Trophoblast cell (in vitro differentiated cells and primary cell): ENCODE measurements at regions not wholly inside any gene's neighbourhood (a gene's known extent, or its start where the extent isn't known, plus 50 kb on each side); places are given as distances from the start of the nearest gene placed in this dataset.

Source experiments
- DNase-seq, 2 donors: peaks; one replicate each; pipeline ENCODE4 v3.0.0-alpha.2; 2016
- H2AFZ ChIP-seq: 2 replicates; pipeline ENCODE4 v1.6.1; 2013; ENCODE audit warnings: low read length, moderate library complexity, mild to moderate bottlenecking; ENCODE audit not compliant: insufficient read depth, poor library complexity
- H2AK5ac ChIP-seq: 2 replicates; pipeline ENCODE4 v1.6.1; 2013; ENCODE audit warnings: mild to moderate bottlenecking, low read length
- H2BK120ac ChIP-seq: 2 replicates; pipeline ENCODE4 v1.6.1; 2013; ENCODE audit warnings: low read length, mild to moderate bottlenecking, moderate library complexity; ENCODE audit not compliant: insufficient read depth, poor library complexity
- H2BK12ac ChIP-seq: 2 replicates; pipeline ENCODE4 v1.6.1; 2013; ENCODE audit warnings: mild to moderate bottlenecking, low read length, moderate library complexity
- H2BK5ac ChIP-seq: 2 replicates; pipeline ENCODE4 v1.6.1; 2013; ENCODE audit warnings: low read length, low read depth, moderate library complexity, mild to moderate bottlenecking; ENCODE audit not compliant: poor library complexity
- H3K14ac ChIP-seq: 2 replicates; pipeline ENCODE4 v1.6.1; 2013; ENCODE audit warnings: mild to moderate bottlenecking, low read length
- H3K18ac ChIP-seq: 2 replicates; pipeline ENCODE4 v1.6.1; 2013; ENCODE audit warnings: mild to moderate bottlenecking, low read length
- H3K23ac ChIP-seq: 2 replicates; pipeline ENCODE4 v1.6.1; 2013; ENCODE audit warnings: low read length
- H3K27ac ChIP-seq: 2 replicates; pipeline ENCODE4 v1.5.1; 2013; ENCODE audit warnings: low read depth, mild to moderate bottlenecking, inconsistent platforms, low read length, moderate library complexity
- H3K27me3 ChIP-seq: 2 replicates; pipeline ENCODE4 v1.6.1; 2013; ENCODE audit warnings: inconsistent platforms, mild to moderate bottlenecking, low read length, moderate library complexity; ENCODE audit not compliant: insufficient read depth
- H3K36me3 ChIP-seq, 2 experiments: 1 replicate in 1 of 2; 2 replicates in 1 of 2; pipeline ENCODE4 v1.6.1; 2013; ENCODE audit warnings: low read length in 2 of 2, mild to moderate bottlenecking in 2 of 2, moderate library complexity in 1 of 2; ENCODE audit not compliant: insufficient read depth in 2 of 2, control insufficient read depth in 1 of 2
- H3K4ac ChIP-seq: 2 replicates; pipeline ENCODE4 v1.6.1; 2013; ENCODE audit warnings: low read depth, mild to moderate bottlenecking, low read length, moderate library complexity
- H3K4me1 ChIP-seq, 2 experiments: 1 replicate in 1 of 2; 2 replicates in 1 of 2; pipeline ENCODE4 v1.6.1; 2013; ENCODE audit warnings: low read length in 2 of 2, mild to moderate bottlenecking in 2 of 2, moderate library complexity in 1 of 2; ENCODE audit not compliant: insufficient read depth in 2 of 2, control insufficient read depth in 1 of 2
- H3K4me2 ChIP-seq: 2 replicates; pipeline ENCODE4 v1.6.1; 2013; ENCODE audit warnings: inconsistent platforms, mild to moderate bottlenecking, low read length, moderate library complexity
- H3K4me3 ChIP-seq: 2 replicates; pipeline ENCODE4 v1.5.1; 2013; ENCODE audit warnings: mild to moderate bottlenecking, low read depth, low read length, inconsistent platforms
- H3K79me1 ChIP-seq: one replicate; pipeline ENCODE4 v1.6.1; 2013; ENCODE audit warnings: low read length
- H3K79me2 ChIP-seq: 2 replicates; pipeline ENCODE4 v1.6.1; 2013; ENCODE audit warnings: low read length, mild to moderate bottlenecking; ENCODE audit not compliant: control insufficient read depth, insufficient read depth, poor library complexity
- H3K9ac ChIP-seq: 2 replicates; pipeline ENCODE4 v1.6.1; 2013; ENCODE audit warnings: mild to moderate bottlenecking, low read length
- H3K9me3 ChIP-seq: 2 replicates; pipeline ENCODE4 v1.6.1; 2013; ENCODE audit warnings: low read depth, mild to moderate bottlenecking, control low read depth, inconsistent platforms, low read length; ENCODE audit not compliant: insufficient read depth
- H4K12ac ChIP-seq: 2 replicates; pipeline ENCODE4 v1.6.1; 2013; ENCODE audit warnings: low read depth, mild to moderate bottlenecking, low read length, moderate library complexity
- H4K8ac ChIP-seq: 2 replicates; pipeline ENCODE4 v1.6.1; 2013; ENCODE audit warnings: low read depth, mild to moderate bottlenecking, low read length, moderate library complexity
- H4K91ac ChIP-seq: one replicate; pipeline ENCODE4 v1.6.1; 2013; ENCODE audit warnings: low read depth, mild to moderate bottlenecking, low read length, moderate library complexity
- WGBS: extraction: QIAGEN DNeasy Blood & Tissue Kit; methylation state at CpG from one replicate; pipeline ENCODE4 v1.1.7; 2013; ENCODE audit warnings: missing lambda C conversion rate; ENCODE audit not compliant: insufficient read length, insufficient coverage; ENCODE audit errors: extremely low coverage; 5-methylcytosine and 5-hydroxymethylcytosine counted together

GRCh38 chr6:3665608-3666007 is 85.9 kb downstream of the PXDC1 start:
- Histone ChIP-seq H3K4me3 (no peak overlapping the region), H2BK12ac (peak overlapping the region; percentile 71), H3K27ac (peak overlapping the region; percentile 95), H3K79me2 (peaks cover 1% of the 10 kb centered on the region), H3K4me1 (peaks cover 20 to 27% of the 10 kb centered on the region in 2 experiments), H3K4me2 (peak overlapping the region; percentile 39), H2AK5ac (no peak overlapping the region), H4K8ac (no peak overlapping the region), H4K12ac (no peak overlapping the region), H3K9ac (no peak overlapping the region), H3K27me3 (no peaks in the 10 kb centered on the region), H4K91ac (peak overlapping the region; percentile 82), H2BK120ac (peak overlapping the region; percentile 92), H3K23ac (no peak overlapping the region), H2BK5ac (peak overlapping the region; percentile 84), H3K14ac (peak overlapping the region; percentile 45), H3K79me1 (peaks cover 23% of the 10 kb centered on the region), H3K36me3 (no peaks in the 10 kb centered on the region), H2AFZ (no peak overlapping the region), H3K18ac (no peak overlapping the region), H3K9me3 (no peaks in the 10 kb centered on the region), H3K4ac (peak overlapping the region; percentile 53)
- no peak for DNase-seq
- no CpG with 5 or more reads among the region's 1 CpG for WGBS

DNA sequence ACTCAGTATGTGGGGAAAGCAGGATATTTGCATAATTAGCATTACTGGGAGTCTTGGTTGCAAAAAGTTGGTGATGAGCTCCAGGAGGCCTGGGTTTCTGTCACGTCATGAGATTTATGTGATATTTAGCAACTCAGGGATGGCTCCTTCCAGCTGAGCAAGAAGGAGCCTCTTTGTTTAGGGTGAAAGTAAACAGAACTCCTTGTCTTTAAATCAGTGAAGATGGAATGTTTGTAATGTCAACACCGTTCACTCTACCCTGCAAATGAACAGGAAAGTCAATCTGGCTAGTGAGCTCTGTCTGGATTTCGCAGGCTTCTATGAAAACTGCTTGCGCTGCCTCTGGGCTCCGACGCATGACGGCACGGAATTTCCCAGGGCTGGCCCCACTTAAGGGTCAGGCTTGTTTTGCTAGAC is 86.9 kb downstream of the PXDC1 start:
- Histone ChIP-seq H4K12ac (no peak overlapping the region), H3K79me2 (peaks cover 1% of the 10 kb centered on the region), H2BK5ac (no peak overlapping the region), H3K23ac (no peak overlapping the region), H3K79me1 (peaks cover 25% of the 10 kb centered on the region), H2AFZ (no peak overlapping the region), H4K91ac (no peak overlapping the region), H3K27me3 (no peaks in the 10 kb centered on the region), H3K4me3 (no peak overlapping the region), H2BK120ac (no peak overlapping the region), H3K4me1 (peaks cover 23 to 32% of the 10 kb centered on the region in 2 experiments), H3K9ac (no peak overlapping the region), H3K4me2 (no peak overlapping the region), H3K14ac (no peak overlapping the region), H3K4ac (no peak overlapping the region), H3K27ac (peak overlapping the region; percentile 95), H4K8ac (no peak overlapping the region), H3K9me3 (no peaks in the 10 kb centered on the region), H3K18ac (no peak overlapping the region), H3K36me3 (no peaks in the 10 kb centered on the region), H2BK12ac (no peak overlapping the region), H2AK5ac (no peak overlapping the region)
- peak; percentile 87 to 94 for DNase-seq
- WGBS = no CpG with 5 or more reads among the region's 8 CpGs

DNA sequence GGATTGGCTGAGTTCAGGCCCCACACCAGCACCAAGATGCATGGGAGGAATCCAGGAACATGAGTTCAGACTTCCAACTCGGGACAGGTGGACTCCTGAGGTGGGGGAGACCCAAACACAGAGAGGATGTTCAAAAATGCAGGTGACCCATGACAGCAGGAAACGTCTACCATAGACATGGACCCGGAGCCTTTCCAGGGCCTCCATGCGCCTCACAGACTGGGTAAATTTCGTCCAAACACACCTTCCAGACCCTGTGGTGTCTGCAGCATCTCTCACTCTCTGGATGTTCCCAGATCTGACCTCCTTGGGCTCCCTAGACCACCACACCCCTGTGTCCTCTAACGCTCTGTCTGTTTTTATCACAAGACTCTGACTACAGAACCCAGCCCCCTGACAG is 87.7 kb downstream of the PXDC1 start:
- no CpG with 5 or more reads among the region's 6 CpGs for WGBS
- H3K4me2 ChIP-seq = no peak overlapping the region
- peak overlapping the region; percentile 76 for H3K18ac ChIP-seq
- H3K9ac ChIP-seq = no peak overlapping the region
- peaks cover 1% of the 10 kb centered on the region for H3K79me2 ChIP-seq
- peak overlapping the region; percentile 84 for H2AK5ac ChIP-seq
- H4K12ac ChIP-seq = no peak overlapping the region
- H3K79me1 ChIP-seq = peaks cover 27% of the 10 kb centered on the region
- H3K9me3 ChIP-seq = no peaks in the 10 kb centered on the region
- H2AFZ ChIP-seq = no peak overlapping the region
- H4K8ac ChIP-seq = peak overlapping the region; percentile 33
- H3K27ac ChIP-seq = peak overlapping the region; percentile 83
- no peak for DNase-seq
- no peaks in the 10 kb centered on the region for H3K27me3 ChIP-seq
- H2BK12ac ChIP-seq = peak overlapping the region; percentile 98
- H2BK5ac ChIP-seq = peak overlapping the region; percentile 86
- peak overlapping the region; percentile 35 for H3K4ac ChIP-seq
- H3K36me3 ChIP-seq = no peaks in the 10 kb centered on the region
- H3K4me3 ChIP-seq = no peak overlapping the region
- peak overlapping the region; percentile 82 for H4K91ac ChIP-seq
- no peak overlapping the region for H3K23ac ChIP-seq
- H2BK120ac ChIP-seq = peak overlapping the region; percentile 50
- H3K14ac ChIP-seq = peak overlapping the region; percentile 54
- H3K4me1 ChIP-seq = peaks cover 24 to 35% of the 10 kb centered on the region in 2 experiments

DNA sequence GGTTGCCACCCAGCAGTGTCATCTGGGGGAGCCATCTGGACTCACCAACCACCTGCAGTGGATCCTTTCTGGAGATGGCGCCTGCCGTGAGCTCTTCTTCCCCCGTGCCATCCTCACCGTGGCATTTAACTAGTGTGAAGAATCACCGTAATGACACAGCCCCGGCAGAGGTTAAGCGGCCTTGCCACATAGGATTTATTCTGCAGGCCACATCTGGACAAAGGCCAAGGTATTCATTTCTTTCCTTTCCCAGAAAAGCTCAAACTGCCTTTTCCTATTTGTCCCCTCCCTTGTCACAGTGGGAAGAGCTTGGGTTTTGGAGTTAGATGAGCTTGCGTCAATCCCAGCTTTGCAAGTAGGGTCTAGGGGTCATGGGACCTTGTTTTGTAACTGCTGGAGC is 88.4 kb downstream of the PXDC1 start:
- Histone ChIP-seq H2AFZ (no peak overlapping the region), H3K4me3 (no peak overlapping the region), H3K4ac (no peak overlapping the region), H3K79me2 (peaks cover 1% of the 10 kb centered on the region), H3K4me2 (no peak overlapping the region), H3K18ac (peak overlapping the region; percentile 84), H4K8ac (no peak overlapping the region), H2BK12ac (peak overlapping the region; percentile 98), H3K27me3 (no peaks in the 10 kb centered on the region), H4K12ac (no peak overlapping the region), H4K91ac (peak overlapping the region; percentile 82), H3K27ac (no peak overlapping the region), H3K4me1 (peaks cover 24 to 35% of the 10 kb centered on the region in 2 experiments), H3K79me1 (peaks cover 27% of the 10 kb centered on the region), H3K36me3 (no peaks in the 10 kb centered on the region), H3K9ac (no peak overlapping the region), H2AK5ac (no peak overlapping the region), H3K23ac (no peak overlapping the region), H3K9me3 (no peaks in the 10 kb centered on the region), H2BK120ac (peak overlapping the region; percentile 43), H3K14ac (peak overlapping the region; percentile 34), H2BK5ac (peak overlapping the region; percentile 72)
- DNase-seq = no peak
- WGBS = no CpG with 5 or more reads among the region's 8 CpGs
